DND-41 (cell line): ENCODE measurements at regions not wholly inside any gene's neighbourhood (a gene's known extent, or its start where the extent isn't known, plus 50 kb on each side); places are given as distances from the start of the nearest gene placed in this dataset.

Experiments
- EZH2 ChIP-seq: IDR thresholded peaks from 3 replicates; pipeline ENCODE4 v1.6.1; 2012; ENCODE audit warnings: borderline replicate concordance, low read depth, mild to moderate bottlenecking, moderate library complexity, low read length, inconsistent platforms; ENCODE audit not compliant: severe bottlenecking
- TF ChIP-seq, protein P1 (sequence below): IDR thresholded peaks from 2 replicates; pipeline ENCODE4 v1.5.1; 2012; ENCODE audit warnings: borderline replicate concordance, low read length, moderate library complexity, mild to moderate bottlenecking; ENCODE audit not compliant: poor library complexity, severe bottlenecking; ENCODE audit errors: extremely low read depth

DNA sequence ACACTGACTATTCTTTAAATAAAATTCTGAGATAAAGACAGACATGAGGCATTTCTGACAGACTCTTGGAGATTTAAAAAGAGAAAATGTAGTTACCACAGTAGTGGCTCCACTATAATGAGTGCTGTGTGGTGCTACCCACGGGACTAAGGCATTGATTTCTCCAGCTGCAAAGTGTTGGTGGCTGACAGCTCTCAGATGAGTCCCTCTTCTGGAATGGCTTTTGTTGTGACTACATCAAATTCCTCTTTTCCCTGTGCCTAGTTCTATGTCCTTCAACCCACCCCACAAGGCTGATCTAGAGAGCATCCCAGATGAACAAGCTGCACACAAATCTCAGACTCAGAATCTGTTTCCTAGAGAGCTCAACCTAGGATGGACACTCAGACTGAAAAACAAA is 884.8 kb upstream of the ZEB2 start:
- TF ChIP-seq, protein P1, sequence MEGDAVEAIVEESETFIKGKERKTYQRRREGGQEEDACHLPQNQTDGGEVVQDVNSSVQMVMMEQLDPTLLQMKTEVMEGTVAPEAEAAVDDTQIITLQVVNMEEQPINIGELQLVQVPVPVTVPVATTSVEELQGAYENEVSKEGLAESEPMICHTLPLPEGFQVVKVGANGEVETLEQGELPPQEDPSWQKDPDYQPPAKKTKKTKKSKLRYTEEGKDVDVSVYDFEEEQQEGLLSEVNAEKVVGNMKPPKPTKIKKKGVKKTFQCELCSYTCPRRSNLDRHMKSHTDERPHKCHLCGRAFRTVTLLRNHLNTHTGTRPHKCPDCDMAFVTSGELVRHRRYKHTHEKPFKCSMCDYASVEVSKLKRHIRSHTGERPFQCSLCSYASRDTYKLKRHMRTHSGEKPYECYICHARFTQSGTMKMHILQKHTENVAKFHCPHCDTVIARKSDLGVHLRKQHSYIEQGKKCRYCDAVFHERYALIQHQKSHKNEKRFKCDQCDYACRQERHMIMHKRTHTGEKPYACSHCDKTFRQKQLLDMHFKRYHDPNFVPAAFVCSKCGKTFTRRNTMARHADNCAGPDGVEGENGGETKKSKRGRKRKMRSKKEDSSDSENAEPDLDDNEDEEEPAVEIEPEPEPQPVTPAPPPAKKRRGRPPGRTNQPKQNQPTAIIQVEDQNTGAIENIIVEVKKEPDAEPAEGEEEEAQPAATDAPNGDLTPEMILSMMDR = no peak
- no peak for TF ChIP-seq EZH2
